ENCODE measurements at regions not wholly inside any gene's neighbourhood (a gene's known extent, or its start where the extent isn't known, plus 50 kb on each side); places are given as distances from the start of the nearest gene placed in this dataset.

DNA sequence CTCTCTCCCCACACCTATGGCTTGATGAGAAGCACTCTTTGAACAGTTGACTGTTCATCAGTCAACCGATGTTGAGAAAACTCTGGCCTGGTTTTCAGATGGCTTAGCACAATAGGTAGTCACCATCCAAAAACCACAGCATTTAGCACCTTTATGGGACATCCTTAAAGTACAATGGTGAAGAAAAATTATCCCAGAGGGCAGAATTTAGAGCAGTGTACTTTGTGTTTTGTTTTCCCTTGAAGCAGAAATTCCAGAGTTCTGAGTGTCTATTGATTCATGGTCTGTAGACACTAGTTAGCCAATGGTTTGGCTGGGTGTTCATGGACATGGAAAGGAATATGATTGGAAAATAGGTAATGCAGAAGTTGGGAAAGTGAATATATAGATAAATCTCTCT lies 487.0 kb downstream of the PDHA2 start:
- TF ChIP-seq POLR2A (IDR thresholded peaks at IDR 0.05) (no peak), CTCF (IDR thresholded peaks at IDR 0.05) (no peak)
